ENCODE measurements at regions not wholly inside any gene's neighbourhood (a gene's known extent, or its start where the extent isn't known, plus 50 kb on each side); places are given as distances from the start of the nearest gene placed in this dataset.

- Histone ChIP-seq H2AFZ (ENCODE audit: control insufficient read depth, low read length) (no peak overlapping the region), H3K9me3 (ENCODE audit: control insufficient read depth, low read depth, low read length) (no peaks in the 10 kb centered on the region), H3K9me1 (ENCODE audit: control insufficient read depth, extremely low read depth, insufficient read depth, low read length) (no peaks in the 10 kb centered on the region), H4K20me1 (ENCODE audit: control insufficient read depth, extremely low read depth, insufficient read depth, low read length) (no peaks in the 10 kb centered on the region), H3K79me2 (ENCODE audit: control insufficient read depth, insufficient read depth, low read length) (no peaks in the 10 kb centered on the region), H3K36me3 (ENCODE audit: control insufficient read depth in 2 of 2, extremely low read depth in 1 of 2, insufficient read depth in 2 of 2, low read length in 2 of 2) (no peaks in the 10 kb centered on the region), H3K27ac (ENCODE audit: control insufficient read depth, insufficient read depth, low read length) (peak overlapping the region; percentile 92), H3K4me2 (ENCODE audit: control insufficient read depth, extremely low read depth, insufficient read depth, low read depth, low read length) (peak overlapping the region; percentile 73), H3K4me3 (ENCODE audit: control insufficient read depth in 2 of 3, extremely low read depth in 1 of 3, insufficient read depth in 2 of 3, low read depth in 1 of 3, low read length in 3 of 3) (no peak overlapping the region), H3K4me1 (ENCODE audit: control insufficient read depth, extremely low read depth, insufficient read depth, low read length) (peaks cover 33% of the 10 kb centered on the region), H3K9ac (ENCODE audit: control insufficient read depth, extremely low read depth, insufficient read depth, low read length) (peak overlapping the region; percentile 64), H3K27me3 (ENCODE audit: control insufficient read depth, extremely low read depth, insufficient read depth, low read length) (no peaks in the 10 kb centered on the region)
- FAIRE-seq (no peak), DNase-seq (ENCODE audit: low read depth, low spot score) (no peak)
- dilution Hi-C loops (cut with MboI; ENCODE audit: extremely low pct_ligation_motif_present, low sequenced_read_pairs): no loop called here
- TF ChIP-seq CTCF (optimal IDR thresholded peaks at IDR 0.05 in 1 of 3, IDR thresholded peaks at IDR 0.05 in 1 of 3, conservative IDR thresholded peaks at IDR 0.05 in 1 of 3; ENCODE audit: extremely low read depth in 1 of 3, insufficient read depth in 2 of 3, low read length in 3 of 3): no peak
- no peak for TF ChIP-seq EZH2 (IDR thresholded peaks at IDR 0.05; ENCODE audit: low read length)
Observed at GRCh38 chr10:4353059-4353655, 472.9 kb upstream of the AKR1E2 start.

- no peak for TF ChIP-seq EZH2 (IDR thresholded peaks at IDR 0.05; ENCODE audit: low read length)
- no peak for TF ChIP-seq CTCF (optimal IDR thresholded peaks at IDR 0.05 in 1 of 3, IDR thresholded peaks at IDR 0.05 in 1 of 3, conservative IDR thresholded peaks at IDR 0.05 in 1 of 3; ENCODE audit: extremely low read depth in 1 of 3, insufficient read depth in 2 of 3, low read length in 3 of 3)
- dilution Hi-C loops (cut with MboI; ENCODE audit: extremely low pct_ligation_motif_present, low sequenced_read_pairs): no loop called here
- no peak overlapping the region for H2AFZ ChIP-seq (ENCODE audit: control insufficient read depth, low read length)
- H3K27ac ChIP-seq (ENCODE audit: control insufficient read depth, insufficient read depth, low read length): no peak overlapping the region
- peaks cover 33% of the 10 kb centered on the region for H3K4me1 ChIP-seq (ENCODE audit: control insufficient read depth, extremely low read depth, insufficient read depth, low read length)
- no peaks in the 10 kb centered on the region for H3K9me1 ChIP-seq (ENCODE audit: control insufficient read depth, extremely low read depth, insufficient read depth, low read length)
- FAIRE-seq (no peak), DNase-seq (ENCODE audit: low read depth, low spot score) (no peak)
- no peaks in the 10 kb centered on the region for H3K79me2 ChIP-seq (ENCODE audit: control insufficient read depth, insufficient read depth, low read length)
- no peaks in the 10 kb centered on the region for H4K20me1 ChIP-seq (ENCODE audit: control insufficient read depth, extremely low read depth, insufficient read depth, low read length)
- H3K9me3 ChIP-seq (ENCODE audit: control insufficient read depth, low read depth, low read length): no peaks in the 10 kb centered on the region
- no peak overlapping the region for H3K9ac ChIP-seq (ENCODE audit: control insufficient read depth, extremely low read depth, insufficient read depth, low read length)
- no peaks in the 10 kb centered on the region for H3K36me3 ChIP-seq (ENCODE audit: control insufficient read depth in 2 of 2, extremely low read depth in 1 of 2, insufficient read depth in 2 of 2, low read length in 2 of 2)
- H3K27me3 ChIP-seq (ENCODE audit: control insufficient read depth, extremely low read depth, insufficient read depth, low read length): no peaks in the 10 kb centered on the region
- no peak overlapping the region for H3K4me2 ChIP-seq (ENCODE audit: control insufficient read depth, extremely low read depth, insufficient read depth, low read depth, low read length)
- no peak overlapping the region for H3K4me3 ChIP-seq (ENCODE audit: control insufficient read depth in 2 of 3, extremely low read depth in 1 of 3, insufficient read depth in 2 of 3, low read depth in 1 of 3, low read length in 3 of 3)
Observed at GRCh38 chr10:4352414-4352961, 473.5 kb upstream of the AKR1E2 start.

All from keratinocyte (primary cell).